CD14-positive monocyte (primary cell): ENCODE measurements at regions not wholly inside any gene's neighbourhood (a gene's known extent, or its start where the extent isn't known, plus 50 kb on each side); places are given as distances from the start of the nearest gene placed in this dataset.

Experiments
- DNase-seq, 3 donors: peaks; one replicate each; pipeline ENCODE4 v3.0.0-alpha.2; 2011 to 2022
- H2AFZ ChIP-seq: 2 replicates; pipeline ENCODE4 v1.6.0; 2012; ENCODE audit warnings: mild to moderate bottlenecking, low read depth, low read length, inconsistent platforms; ENCODE audit not compliant: insufficient read depth, poor library complexity, severe bottlenecking
- H3K27ac ChIP-seq, 2 donors: 1 replicate in 1 of 2; 2 replicates in 1 of 2; pipeline ENCODE4 v1.5.1; 2012 to 2013; ENCODE audit warnings: low read length in 2 of 2, control low read depth in 1 of 2, inconsistent platforms in 1 of 2, low read depth in 1 of 2, mild to moderate bottlenecking in 1 of 2
- H3K27me3 ChIP-seq, 2 donors: one replicate each; pipeline versions ENCODE4 v1.6.0 to v1.6.1; 2011 to 2013; ENCODE audit warnings: low read length in 2 of 2; ENCODE audit not compliant: control insufficient read depth in 2 of 2, insufficient read depth in 2 of 2
- H3K36me3 ChIP-seq, 2 donors: replicated peaks in 1 of 2; 1 replicate in 1 of 2; 2 replicates in 1 of 2; pipeline versions ENCODE4 v1.5.1 to v1.6.1; 2012 to 2013; ENCODE audit warnings: low read length in 2 of 2, control low read depth in 1 of 2, inconsistent platforms in 1 of 2, mild to moderate bottlenecking in 1 of 2; ENCODE audit not compliant: insufficient read depth in 2 of 2, control insufficient read depth in 1 of 2
- H3K4me1 ChIP-seq, 2 donors: 1 replicate in 1 of 2; 2 replicates in 1 of 2; pipeline versions ENCODE4 v1.5.1 to v1.6.1; 2012 to 2013; ENCODE audit warnings: low read length in 2 of 2, control low read depth in 1 of 2, inconsistent platforms in 1 of 2, mild to moderate bottlenecking in 1 of 2, moderate library complexity in 1 of 2; ENCODE audit not compliant: insufficient read depth in 2 of 2, control insufficient read depth in 1 of 2
- H3K4me2 ChIP-seq: replicated peaks from 2 replicates; pipeline ENCODE3; 2012; ENCODE audit warnings: low read length, moderate library complexity, mild to moderate bottlenecking; ENCODE audit not compliant: poor library complexity, severe bottlenecking; ENCODE audit errors: extremely low read depth
- H3K4me3 ChIP-seq, 3 experiments: fragments of 200-600 bp in 1 of 3; sonication (generic) in 1 of 3; replicated peaks in 1 of 3; 1 replicate in 2 of 3; 2 replicates in 1 of 3; pipeline ENCODE4 v1.5.1; 2011 to 2013; ENCODE audit warnings: low read length in 3 of 3, mild to moderate bottlenecking in 3 of 3, control low read depth in 2 of 3, low read depth in 2 of 3, inconsistent platforms in 1 of 3, moderate library complexity in 1 of 3
- H3K79me2 ChIP-seq: 2 replicates; pipeline ENCODE4 v1.6.0; 2012; ENCODE audit warnings: mild to moderate bottlenecking, control low read depth, inconsistent platforms, low read length, moderate library complexity; ENCODE audit not compliant: insufficient read depth
- H3K9ac ChIP-seq: 2 replicates; pipeline ENCODE4 v1.6.0; 2017; ENCODE audit warnings: low read length, mild to moderate bottlenecking; ENCODE audit not compliant: insufficient read depth, poor library complexity, severe bottlenecking
- H3K9me3 ChIP-seq, 2 donors: replicated peaks in 1 of 2; 1 replicate in 1 of 2; 2 replicates in 1 of 2; pipeline versions ENCODE4 v1.5.1 to v1.6.1; 2012 to 2013; ENCODE audit warnings: low read length in 2 of 2, control low read depth in 1 of 2; ENCODE audit not compliant: control insufficient read depth in 1 of 2, insufficient read depth in 1 of 2
- H4K20me1 ChIP-seq: 2 replicates; pipeline ENCODE4 v1.6.0; 2012; ENCODE audit warnings: mild to moderate bottlenecking, low read length, control low read depth, moderate library complexity; ENCODE audit not compliant: insufficient read depth
- H3K27ac Mint-ChIP-seq, 7 donors: one replicate each; pipeline ENCODE4 v1.8.0; 2020; ENCODE audit warnings: mild to moderate bottlenecking in 7 of 7, mixed read lengths in 7 of 7, moderate library complexity in 6 of 7, inconsistent platforms in 2 of 7
- H3K27me3 Mint-ChIP-seq, 3 donors: one replicate each; pipeline ENCODE4 v1.8.0; 2021 to 2022; ENCODE audit warnings: low read depth in 3 of 3, mild to moderate bottlenecking in 3 of 3, mixed read lengths in 3 of 3, moderate library complexity in 3 of 3, inconsistent platforms in 1 of 3
- H3K36me3 Mint-ChIP-seq, 2 donors: one replicate each; pipeline ENCODE4 v1.8.0; 2020; ENCODE audit warnings: mixed read lengths in 2 of 2, inconsistent platforms in 1 of 2, mild to moderate bottlenecking in 1 of 2
- H3K4me1 Mint-ChIP-seq: one replicate; pipeline ENCODE4 v1.8.0; 2020; ENCODE audit warnings: mild to moderate bottlenecking, mixed read lengths
- H3K4me3 Mint-ChIP-seq, 2 donors: one replicate each; pipeline ENCODE4 v1.8.0; 2020; ENCODE audit warnings: mild to moderate bottlenecking in 2 of 2, mixed read lengths in 2 of 2, moderate library complexity in 1 of 2
- H3K9me3 Mint-ChIP-seq, 7 donors: one replicate each; pipeline ENCODE4 v1.8.0; 2020 to 2022; ENCODE audit warnings: mixed read lengths in 7 of 7, mild to moderate bottlenecking in 6 of 7, moderate library complexity in 6 of 7, inconsistent platforms in 2 of 7
- CTCF ChIP-seq: fragments of 200-600 bp; IDR thresholded peaks from one replicate; pipeline ENCODE4 v1.8.0; 2022; ENCODE audit warnings: antibody characterized with exemption, mild to moderate bottlenecking
- WGBS: methylation state at CpG from one replicate; pipeline ENCODE4 v1.1.5; 2013; ENCODE audit warnings: missing lambda C conversion rate; ENCODE audit not compliant: insufficient coverage; 5-methylcytosine and 5-hydroxymethylcytosine counted together
- intact Hi-C, 2 donors: fragments of 100-400 bp; cut with micrococcal nuclease; formaldehyde crosslinking; loops; one replicate each; pipeline versions ENCODE4 v1.15.0 to v1.15.1; 2023

GRCh38 chr13:85725433-85725832 lies 73.8 kb downstream of the SLITRK6 start:
- Histone ChIP-seq H3K4me1 (no peaks in the 10 kb centered on the region), H3K27me3 (no peaks in the 10 kb centered on the region), H3K27ac (no peak overlapping the region), H3K4me3 (no peak overlapping the region), H3K79me2 (no peaks in the 10 kb centered on the region), H3K36me3 (no peaks in the 10 kb centered on the region), H3K4me2 (no peak overlapping the region), H2AFZ (no peak overlapping the region), H3K9me3 (peaks cover 0 to 4% of the 10 kb centered on the region in 2 donors), H3K9ac (no peak overlapping the region), H4K20me1 (no peaks in the 10 kb centered on the region)
- TF ChIP-seq CTCF, result no peak
- no peaks in the 10 kb centered on the region for H3K4me1 Mint-ChIP-seq
- H3K4me3 Mint-ChIP-seq, result no peak overlapping the region
- H3K36me3 Mint-ChIP-seq, result no peaks in the 10 kb centered on the region
- WGBS, result no CpG with 5 or more reads among the region's 2 CpGs
- DNase-seq, result no peak
- intact Hi-C loops, result no loop called here
- no peaks in the 10 kb centered on the region for H3K27me3 Mint-ChIP-seq
- no peak overlapping the region for H3K27ac Mint-ChIP-seq
- peaks cover 0 to 2% (median 0%) of the 10 kb centered on the region in 7 donors for H3K9me3 Mint-ChIP-seq

- H3K4me2 ChIP-seq, result no peak overlapping the region
- no peak for DNase-seq
- WGBS, result 95% methylated on average over 6 of the region's 12 CpGs
- H4K20me1 ChIP-seq, result no peaks in the 10 kb centered on the region
- H3K9me3 ChIP-seq, result peaks cover 0 to 4% of the 10 kb centered on the region in 2 donors
- Mint-ChIP-seq H3K4me1 (no peaks in the 10 kb centered on the region), H3K9me3 (peaks cover 0 to 2% (median 0%) of the 10 kb centered on the region in 7 donors), H3K4me3 (no peak overlapping the region), H3K27me3 (no peaks in the 10 kb centered on the region), H3K27ac (no peak overlapping the region), H3K36me3 (no peaks in the 10 kb centered on the region)
- no peak overlapping the region for H3K9ac ChIP-seq
- no peaks in the 10 kb centered on the region for H3K27me3 ChIP-seq
- no peak overlapping the region for H2AFZ ChIP-seq
- intact Hi-C loops, result no loop called here
- H3K36me3 ChIP-seq, result no peaks in the 10 kb centered on the region
- no peak overlapping the region for H3K4me3 ChIP-seq
- H3K4me1 ChIP-seq, result no peaks in the 10 kb centered on the region
- no peak for TF ChIP-seq CTCF
- H3K79me2 ChIP-seq, result no peaks in the 10 kb centered on the region
- no peak overlapping the region for H3K27ac ChIP-seq
These were observed 74.4 kb downstream of the SLITRK6 start for GRCh38 chr13:85724546-85725432.
